SK-N-SH treated with all-trans-retinoic acid at 6 μM for 48 hours (cell line): ENCODE measurements at regions not wholly inside any gene's neighbourhood (a gene's known extent, or its start where the extent isn't known, plus 50 kb on each side); places are given as distances from the start of the nearest gene placed in this dataset.

Source experiments
- PATZ1 ChIP-seq: fragments of 250-450 bp; sonication (Bioruptor Pico); IDR thresholded peaks from 2 replicates; pipeline ENCODE4 v1.8.0; 2020; ENCODE audit warnings: mild to moderate bottlenecking, moderate library complexity, borderline replicate concordance
- ZFP30 ChIP-seq: fragments of 450-650 bp; formaldehyde crosslinking; IDR thresholded peaks from 2 replicates; pipeline ENCODE4 v1.5.0; 2022; ENCODE audit warnings: mild to moderate bottlenecking, moderate library complexity

GRCh38 chr6:165844232-165844631, 181.2 kb upstream of the PDE10A start:
- TF ChIP-seq PATZ1 (CRISPR knock-in tag) (no peak), ZFP30 (CRISPR knock-in tag) (no peak)
